ENCODE measurements at regions not wholly inside any gene's neighbourhood (a gene's known extent, or its start where the extent isn't known, plus 50 kb on each side); places are given as distances from the start of the nearest gene placed in this dataset.

GRCh38 chr12:39188689-39189088 is 254.2 kb downstream of the KIF21A start:
- no peak for TF ChIP-seq POLR2A (IDR thresholded peaks at IDR 0.05)
- TF ChIP-seq, protein P1, sequence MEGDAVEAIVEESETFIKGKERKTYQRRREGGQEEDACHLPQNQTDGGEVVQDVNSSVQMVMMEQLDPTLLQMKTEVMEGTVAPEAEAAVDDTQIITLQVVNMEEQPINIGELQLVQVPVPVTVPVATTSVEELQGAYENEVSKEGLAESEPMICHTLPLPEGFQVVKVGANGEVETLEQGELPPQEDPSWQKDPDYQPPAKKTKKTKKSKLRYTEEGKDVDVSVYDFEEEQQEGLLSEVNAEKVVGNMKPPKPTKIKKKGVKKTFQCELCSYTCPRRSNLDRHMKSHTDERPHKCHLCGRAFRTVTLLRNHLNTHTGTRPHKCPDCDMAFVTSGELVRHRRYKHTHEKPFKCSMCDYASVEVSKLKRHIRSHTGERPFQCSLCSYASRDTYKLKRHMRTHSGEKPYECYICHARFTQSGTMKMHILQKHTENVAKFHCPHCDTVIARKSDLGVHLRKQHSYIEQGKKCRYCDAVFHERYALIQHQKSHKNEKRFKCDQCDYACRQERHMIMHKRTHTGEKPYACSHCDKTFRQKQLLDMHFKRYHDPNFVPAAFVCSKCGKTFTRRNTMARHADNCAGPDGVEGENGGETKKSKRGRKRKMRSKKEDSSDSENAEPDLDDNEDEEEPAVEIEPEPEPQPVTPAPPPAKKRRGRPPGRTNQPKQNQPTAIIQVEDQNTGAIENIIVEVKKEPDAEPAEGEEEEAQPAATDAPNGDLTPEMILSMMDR (IDR thresholded peaks at IDR 0.05) = no peak

Measured in testis (tissue), 2 donors.